ENCODE measurements at regions not wholly inside any gene's neighbourhood (a gene's known extent, or its start where the extent isn't known, plus 50 kb on each side); places are given as distances from the start of the nearest gene placed in this dataset.
A peak's percentile ranks its signal among the peaks of the same experiment; 100 is the strongest.

- no peak overlapping the region for H3K27ac Mint-ChIP-seq
- no peaks in the 10 kb centered on the region for H3K27me3 Mint-ChIP-seq
- no peak for ATAC-seq
These were observed 163.2 kb downstream of the SUCLA2 start for GRCh38 chr13:47837906-47838305.

GRCh38 chr13:47837104-47837880, 163.8 kb downstream of the SUCLA2 start:
- no peak overlapping the region for H3K4me3 Mint-ChIP-seq
- no peak overlapping the region for H3K27ac Mint-ChIP-seq
- no peak for ATAC-seq
- no peaks in the 10 kb centered on the region for H3K27me3 Mint-ChIP-seq
- H3K9me3 Mint-ChIP-seq = no peaks in the 10 kb centered on the region
- peaks cover 4% of the 10 kb centered on the region for H3K4me1 Mint-ChIP-seq
- no peaks in the 10 kb centered on the region for H3K36me3 Mint-ChIP-seq

More at GRCh38 chr13:47837906-47838305, 163.2 kb downstream of the SUCLA2 start:
- no peak overlapping the region for H3K4me3 Mint-ChIP-seq
- no peaks in the 10 kb centered on the region for H3K9me3 Mint-ChIP-seq
- no peaks in the 10 kb centered on the region for H3K36me3 Mint-ChIP-seq
- H3K4me1 Mint-ChIP-seq = peaks cover 4% of the 10 kb centered on the region

GRCh38 chr13:47835470-47836228, 165.4 kb downstream of the SUCLA2 start:
- Mint-ChIP-seq H3K36me3 (no peaks in the 10 kb centered on the region), H3K4me3 (peak overlapping the region; percentile 53), H3K27me3 (no peaks in the 10 kb centered on the region), H3K4me1 (peaks cover 4% of the 10 kb centered on the region), H3K9me3 (no peaks in the 10 kb centered on the region), H3K27ac (no peak overlapping the region)
- ATAC-seq = no peak

DNA sequence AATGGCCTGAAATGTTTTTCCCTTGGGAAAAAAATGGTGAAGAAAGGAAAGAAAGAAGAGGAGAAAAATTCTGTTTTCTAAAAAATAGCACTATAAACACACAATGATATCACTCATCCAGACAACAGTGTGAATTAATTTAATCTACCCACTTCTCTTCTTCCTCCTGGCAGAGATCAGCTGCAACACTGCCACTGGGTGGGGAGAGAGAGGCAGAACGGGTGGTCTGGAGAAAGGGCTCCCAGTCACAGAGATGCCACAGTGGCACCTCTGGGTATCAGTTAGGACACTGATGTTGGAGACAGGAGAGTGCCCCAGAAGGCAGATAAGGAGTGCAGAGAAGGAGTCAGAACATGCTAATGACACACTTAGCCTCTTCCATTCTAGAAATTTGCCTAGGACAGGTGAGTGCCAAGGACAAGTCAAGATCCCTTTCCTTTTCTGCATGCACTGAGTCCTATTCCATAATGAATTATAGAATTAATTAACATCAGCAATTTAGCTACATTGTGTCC, 168.6 kb downstream of the SUCLA2 start:
- Mint-ChIP-seq H3K9me3 (no peaks in the 10 kb centered on the region), H3K27ac (no peak overlapping the region), H3K4me3 (no peak overlapping the region), H3K4me1 (peaks cover 4% of the 10 kb centered on the region), H3K36me3 (no peaks in the 10 kb centered on the region), H3K27me3 (no peaks in the 10 kb centered on the region)
- no peak for ATAC-seq

DNA sequence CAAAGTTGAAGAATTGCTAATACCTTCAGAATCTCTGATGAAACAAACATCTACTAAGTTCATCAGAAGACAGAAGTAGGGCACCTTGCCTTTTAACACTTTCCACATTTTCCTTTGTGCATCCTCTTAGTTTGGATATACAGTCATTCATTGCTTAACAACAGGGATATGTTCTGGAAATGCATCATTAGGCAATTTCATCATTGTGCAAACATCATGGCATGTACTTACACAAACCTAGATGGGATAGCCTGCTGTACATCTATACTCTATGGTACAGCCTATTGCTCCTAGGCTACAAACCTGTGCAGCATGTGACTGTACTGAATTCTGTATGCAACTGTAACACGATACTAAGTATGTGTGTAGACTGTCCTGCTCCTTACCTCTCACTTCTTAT, 169.8 kb downstream of the SUCLA2 start:
- H3K4me1 Mint-ChIP-seq = peaks cover 3% of the 10 kb centered on the region
- no peak for ATAC-seq
- no peaks in the 10 kb centered on the region for H3K27me3 Mint-ChIP-seq
- H3K27ac Mint-ChIP-seq = no peak overlapping the region
- no peaks in the 10 kb centered on the region for H3K9me3 Mint-ChIP-seq
- H3K4me3 Mint-ChIP-seq = no peak overlapping the region
- no peaks in the 10 kb centered on the region for H3K36me3 Mint-ChIP-seq

DNA sequence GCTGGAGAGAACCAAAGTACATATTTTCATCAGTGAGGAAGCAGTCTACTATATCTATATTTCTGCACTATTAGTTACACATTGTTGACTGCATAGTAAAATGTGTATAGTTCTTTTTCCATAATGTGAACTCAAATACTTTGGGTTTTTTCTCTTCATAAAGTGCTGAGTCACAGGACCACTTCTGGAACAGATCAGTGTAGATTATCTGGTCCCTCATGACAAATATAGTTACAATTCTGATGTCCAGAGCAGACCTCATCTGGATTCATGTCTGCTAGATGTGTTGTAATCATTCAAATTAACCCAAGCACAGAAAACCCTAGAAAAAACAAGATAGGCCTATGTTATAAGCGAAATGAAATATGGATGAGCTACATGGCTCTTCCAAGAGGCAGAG, 171.4 kb downstream of the SUCLA2 start:
- Mint-ChIP-seq H3K36me3 (peaks cover 6% of the 10 kb centered on the region), H3K4me3 (no peak overlapping the region), H3K9me3 (peaks cover 10% of the 10 kb centered on the region), H3K27me3 (no peaks in the 10 kb centered on the region), H3K4me1 (no peaks in the 10 kb centered on the region), H3K27ac (no peak overlapping the region)
- no peak for ATAC-seq

GRCh38 chr13:47826471-47826870, 174.6 kb downstream of the SUCLA2 start:
- Mint-ChIP-seq H3K4me3 (no peak overlapping the region), H3K36me3 (peaks cover 12% of the 10 kb centered on the region), H3K27me3 (no peaks in the 10 kb centered on the region), H3K4me1 (no peaks in the 10 kb centered on the region), H3K9me3 (peaks cover 13% of the 10 kb centered on the region), H3K27ac (no peak overlapping the region)
- ATAC-seq = no peak

DNA sequence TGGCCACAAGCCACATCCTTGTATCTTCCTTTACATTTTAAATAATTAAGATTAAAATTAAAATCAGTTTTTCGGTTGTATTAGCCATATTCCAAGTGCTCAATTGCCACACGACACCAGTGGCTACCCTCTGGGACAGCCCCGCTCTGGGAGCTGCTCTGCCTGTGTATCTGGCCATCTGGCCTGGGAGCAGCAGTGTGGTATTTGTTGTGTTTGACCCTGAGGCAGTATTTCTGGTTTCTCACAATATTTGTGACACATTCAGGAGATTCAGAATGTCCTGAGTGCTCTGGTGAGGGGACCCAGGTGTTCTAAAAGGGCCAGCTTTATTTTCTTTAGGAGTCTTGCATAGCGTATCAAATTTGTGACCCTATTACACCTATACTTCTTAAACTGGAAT, 179.0 kb downstream of the SUCLA2 start:
- Mint-ChIP-seq H3K4me1 (no peaks in the 10 kb centered on the region), H3K27me3 (no peaks in the 10 kb centered on the region), H3K9me3 (peaks cover 13% of the 10 kb centered on the region), H3K27ac (no peak overlapping the region), H3K4me3 (no peak overlapping the region), H3K36me3 (peaks cover 12% of the 10 kb centered on the region)
- no peak for ATAC-seq

DNA sequence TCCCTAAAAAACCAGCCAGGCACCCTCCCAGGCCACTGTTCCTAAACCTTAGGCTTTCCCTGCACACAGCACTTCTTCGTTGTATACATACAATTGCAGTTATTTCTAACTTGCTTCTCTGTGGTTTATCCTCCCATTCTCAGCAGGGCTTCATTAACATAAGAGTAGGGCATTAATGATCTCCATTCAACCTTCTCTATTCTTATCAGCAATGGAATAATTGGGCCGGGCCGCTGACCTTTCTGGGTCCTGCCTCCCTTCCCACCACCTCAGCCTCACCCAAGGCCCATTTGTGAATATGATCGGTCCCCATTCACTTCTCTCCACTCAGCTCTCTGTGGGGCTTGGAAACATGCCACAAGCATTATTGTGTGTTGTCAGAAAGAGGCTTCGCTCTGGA, 184.2 kb downstream of the SUCLA2 start:
- Mint-ChIP-seq H3K27me3 (no peaks in the 10 kb centered on the region), H3K4me1 (no peaks in the 10 kb centered on the region), H3K27ac (no peak overlapping the region), H3K36me3 (no peaks in the 10 kb centered on the region), H3K9me3 (no peaks in the 10 kb centered on the region), H3K4me3 (no peak overlapping the region)
- ATAC-seq = no peak

GRCh38 chr13:47813718-47814117, 187.4 kb downstream of the SUCLA2 start:
- no peaks in the 10 kb centered on the region for H3K9me3 Mint-ChIP-seq

DNA sequence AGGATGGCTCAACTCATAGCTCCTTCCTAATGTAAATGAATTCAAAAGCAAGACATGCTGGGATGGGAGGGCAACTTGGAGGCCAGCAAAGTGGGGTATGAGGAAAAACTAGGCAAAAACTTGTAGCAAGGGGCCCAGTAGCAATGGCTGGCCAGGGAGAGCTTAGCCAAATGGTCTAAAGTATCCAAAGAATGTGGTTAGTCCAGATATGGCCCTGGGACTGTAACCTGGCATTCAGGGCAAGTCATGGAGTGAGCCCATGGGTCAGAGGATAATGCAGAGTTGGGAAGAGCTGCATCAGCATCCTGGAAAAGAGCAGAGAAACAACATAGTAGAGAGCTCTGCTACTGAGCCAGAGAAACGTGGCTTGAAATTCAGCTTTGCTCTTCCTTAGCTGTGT, 191.7 kb downstream of the SUCLA2 start:
- no peaks in the 10 kb centered on the region for H3K36me3 Mint-ChIP-seq
- H3K9me3 Mint-ChIP-seq = no peaks in the 10 kb centered on the region
- no peaks in the 10 kb centered on the region for H3K4me1 Mint-ChIP-seq
- H3K4me3 Mint-ChIP-seq = no peak overlapping the region
- H3K27ac Mint-ChIP-seq = no peak overlapping the region
- no peaks in the 10 kb centered on the region for H3K27me3 Mint-ChIP-seq
- ATAC-seq = no peak

More at GRCh38 chr13:47813718-47814117, 187.4 kb downstream of the SUCLA2 start:
- Mint-ChIP-seq H3K4me1 (no peaks in the 10 kb centered on the region), H3K36me3 (no peaks in the 10 kb centered on the region), H3K4me3 (no peak overlapping the region), H3K27me3 (no peaks in the 10 kb centered on the region), H3K27ac (no peak overlapping the region)
- ATAC-seq = no peak

GRCh38 chr13:47803131-47803530, 197.9 kb downstream of the SUCLA2 start:
- Mint-ChIP-seq H3K4me3 (no peak overlapping the region), H3K36me3 (no peaks in the 10 kb centered on the region), H3K27me3 (no peaks in the 10 kb centered on the region), H3K27ac (no peak overlapping the region), H3K9me3 (no peaks in the 10 kb centered on the region), H3K4me1 (no peaks in the 10 kb centered on the region)
- no peak for ATAC-seq

DNA sequence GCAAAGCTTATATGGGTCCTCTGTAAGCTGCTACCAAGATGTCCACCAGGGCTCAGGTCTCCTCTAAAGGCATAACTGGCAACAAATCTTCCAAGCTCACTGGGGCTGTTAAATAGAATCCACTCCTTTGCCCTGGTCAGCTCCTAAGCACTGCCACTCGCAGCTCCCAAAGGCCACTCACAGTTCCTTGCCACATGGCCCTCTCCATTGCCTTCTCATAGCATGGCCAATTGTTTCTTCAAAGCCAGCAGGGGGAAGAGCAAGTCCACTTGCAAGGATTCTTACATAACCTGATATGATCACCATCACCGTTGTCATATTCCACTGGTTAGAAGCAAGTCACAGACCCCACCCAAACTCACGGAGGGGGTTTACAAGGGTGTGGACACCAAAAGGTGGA, 199.5 kb downstream of the SUCLA2 start:
- Mint-ChIP-seq H3K9me3 (no peaks in the 10 kb centered on the region), H3K27ac (no peak overlapping the region), H3K4me1 (no peaks in the 10 kb centered on the region), H3K4me3 (no peak overlapping the region), H3K36me3 (no peaks in the 10 kb centered on the region), H3K27me3 (no peaks in the 10 kb centered on the region)
- ATAC-seq = no peak

DNA sequence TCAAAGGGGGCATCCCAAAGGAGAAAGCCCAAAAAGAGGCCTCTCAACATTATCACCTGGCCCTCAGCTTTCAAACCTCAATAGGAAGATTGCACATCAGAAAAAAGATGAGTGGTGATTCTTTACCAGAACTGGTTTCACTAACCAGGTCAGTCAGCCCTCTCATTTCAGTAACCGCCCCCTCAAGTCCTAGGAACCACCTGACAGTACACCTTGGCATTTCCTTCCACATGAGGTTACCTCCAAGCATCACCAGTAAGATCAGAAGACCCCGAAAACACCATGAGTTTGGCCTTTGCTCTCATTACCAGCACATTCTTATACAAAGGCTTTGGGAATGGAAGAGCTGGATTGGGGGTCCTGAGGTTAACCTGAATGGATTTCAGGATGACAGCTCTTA, 200.5 kb downstream of the SUCLA2 start:
- Mint-ChIP-seq H3K4me3 (no peak overlapping the region), H3K27ac (no peak overlapping the region), H3K9me3 (no peaks in the 10 kb centered on the region), H3K36me3 (no peaks in the 10 kb centered on the region), H3K27me3 (no peaks in the 10 kb centered on the region), H3K4me1 (no peaks in the 10 kb centered on the region)
- ATAC-seq = no peak

DNA sequence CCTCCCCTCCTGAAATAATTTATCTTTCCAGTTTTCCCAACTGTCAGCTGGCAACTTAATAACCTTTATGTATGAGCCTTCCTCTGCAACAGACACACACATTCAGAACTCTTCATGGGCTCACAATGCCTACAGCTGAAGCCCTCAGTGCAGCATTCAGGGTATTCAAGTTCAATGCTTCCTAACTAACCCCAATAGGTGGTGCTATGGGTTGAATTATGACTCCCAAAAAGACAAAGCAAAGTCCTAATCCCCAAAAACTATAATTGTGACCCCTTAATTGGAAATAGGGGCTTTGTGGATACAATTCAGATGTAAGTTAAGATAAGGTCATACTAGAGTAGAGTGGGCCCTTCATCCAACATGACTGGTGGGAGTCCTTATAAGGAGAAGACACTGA, 202.2 kb downstream of the SUCLA2 start:
- H3K4me3 Mint-ChIP-seq = no peak overlapping the region
- H3K9me3 Mint-ChIP-seq = no peaks in the 10 kb centered on the region
- peaks cover 9% of the 10 kb centered on the region for H3K27me3 Mint-ChIP-seq
- no peaks in the 10 kb centered on the region for H3K4me1 Mint-ChIP-seq
- ATAC-seq = no peak
- H3K36me3 Mint-ChIP-seq = no peaks in the 10 kb centered on the region
- no peak overlapping the region for H3K27ac Mint-ChIP-seq

GRCh38 chr13:47798194-47798593, 202.9 kb downstream of the SUCLA2 start:
- Mint-ChIP-seq H3K4me3 (no peak overlapping the region), H3K9me3 (no peaks in the 10 kb centered on the region), H3K27me3 (peaks cover 9% of the 10 kb centered on the region), H3K27ac (no peak overlapping the region), H3K4me1 (no peaks in the 10 kb centered on the region), H3K36me3 (no peaks in the 10 kb centered on the region)
- ATAC-seq = no peak

All from stimulated activated memory B cell treated with anti-CD40 and anti-IgM and Interleukin-4, amounts not matched to agents 10 μg/mL and 1 μg/mL and 100 μg/mL, for 72 hours (primary cell).